ENCODE measurements at regions not wholly inside any gene's neighbourhood (a gene's known extent, or its start where the extent isn't known, plus 50 kb on each side); places are given as distances from the start of the nearest gene placed in this dataset.

- TF ChIP-seq CTCF (conservative IDR thresholded peaks at IDR 0.05), result no peak
- no peak for TF ChIP-seq EZH2 (IDR thresholded peaks at IDR 0.05; ENCODE audit: low read depth)
- no TSS peak for BruUV-seq (replicated peaks)
- POLR2A ChIA-PET (ENCODE audit: unreplicated experiment), result interaction anchor here (0.6 kb wide), 1 partner anchor 218 kb away, joined by 3 read pairs; no protein-coding TSS in a partner anchor
- CTCF ChIA-PET, result interaction anchor here (0.8 kb wide), 1 partner anchor 129 kb away, joined by 3 read pairs; no protein-coding TSS in a partner anchor
- peak in 1 of 2 experiments; percentile 48 for DNase-seq
- H3F3A ChIP-seq (ENCODE audit: insufficient read depth, low read depth), result peaks cover 30% of the 10 kb centered on the region
- H3K4me2 ChIP-seq, result peak overlapping the region; percentile 59
- H3K9me2 ChIP-seq (ENCODE audit: insufficient read depth), result no peaks in the 10 kb centered on the region
- intact Hi-C loops (cut with micrococcal nuclease; ENCODE audit: unreplicated experiment), result loop anchor here (5.0 kb wide), 2 partner anchors 134 to 216 kb away; partner anchors contain the start of gene SULF2
- H3K79me2 ChIP-seq (ENCODE audit: low read depth), result no peaks in the 10 kb centered on the region
- peaks cover 47% of the 10 kb centered on the region for H3K4me1 ChIP-seq (replicated peaks; ENCODE audit: insufficient read depth)
- peaks cover 17% of the 10 kb centered on the region for H3K9me3 ChIP-seq (ENCODE audit: insufficient read depth, low read depth)
- no peaks in the 10 kb centered on the region for H4K20me1 ChIP-seq (ENCODE audit: insufficient read depth)
- H2AFZ ChIP-seq, result no peak overlapping the region
- 0 out of 2 replicates have a peak, but pooled peaks cover 5% of the 10 kb centered on the region for H3K36me3 ChIP-seq (ENCODE audit: low read depth)
- H3K4me3 ChIP-seq, result no peak overlapping the region
- peak overlapping the region; percentile 88 for H3K27ac ChIP-seq
- H3K27me3 ChIP-seq (ENCODE audit: insufficient read depth, low read depth), result no peaks in the 10 kb centered on the region
Measured at GRCh38 chr20:47921408-47921807, 136.1 kb upstream of the SULF2 start.

- H3K27me3 ChIP-seq (ENCODE audit: insufficient read depth, low read depth), result no peaks in the 10 kb centered on the region
- H3K9me3 ChIP-seq (ENCODE audit: insufficient read depth, low read depth), result peaks cover 21% of the 10 kb centered on the region
- DNase-seq, result no peak
- no peak overlapping the region for H3K4me2 ChIP-seq
- peaks cover 24% of the 10 kb centered on the region for H3F3A ChIP-seq (ENCODE audit: insufficient read depth, low read depth)
- H3K4me3 ChIP-seq, result no peak overlapping the region
- no peaks in the 10 kb centered on the region for H3K9me2 ChIP-seq (ENCODE audit: insufficient read depth)
- POLR2A ChIA-PET (ENCODE audit: unreplicated experiment), result interaction anchor here (0.6 kb wide), 1 partner anchor 54 kb away, joined by 4 read pairs; no protein-coding TSS in a partner anchor
- CTCF ChIA-PET, result no interaction called here
- H3K36me3 ChIP-seq (ENCODE audit: low read depth), result 0 out of 2 replicates have a peak, but pooled peaks cover 5% of the 10 kb centered on the region
- intact Hi-C loops (cut with micrococcal nuclease; ENCODE audit: unreplicated experiment), result no loop called here
- H3K4me1 ChIP-seq (replicated peaks; ENCODE audit: insufficient read depth), result peaks cover 21% of the 10 kb centered on the region
- H3K79me2 ChIP-seq (ENCODE audit: low read depth), result no peaks in the 10 kb centered on the region
- peak overlapping the region; percentile 30 for H3K27ac ChIP-seq
- H2AFZ ChIP-seq, result no peak overlapping the region
- BruUV-seq (replicated peaks), result no TSS peak
- H4K20me1 ChIP-seq (ENCODE audit: insufficient read depth), result no peaks in the 10 kb centered on the region
- TF ChIP-seq CTCF (conservative IDR thresholded peaks at IDR 0.05), result no peak
- TF ChIP-seq EZH2 (IDR thresholded peaks at IDR 0.05; ENCODE audit: low read depth), result no peak
Measured at GRCh38 chr20:47917549-47918070, 132.3 kb upstream of the SULF2 start.

GRCh38 chr20:47915495-47915894 is 130.2 kb upstream of the SULF2 start:
- Histone ChIP-seq H3K4me2 (no peak overlapping the region), H3F3A (ENCODE audit: insufficient read depth, low read depth) (peaks cover 13% of the 10 kb centered on the region; the same call in 1 of the 2 replicates), H3K36me3 (ENCODE audit: low read depth) (0 out of 2 replicates have a peak, but pooled peaks cover 5% of the 10 kb centered on the region), H3K9me3 (ENCODE audit: insufficient read depth, low read depth) (peaks cover 21% of the 10 kb centered on the region), H3K4me1 (replicated peaks; ENCODE audit: insufficient read depth) (peaks cover 10% of the 10 kb centered on the region), H3K27ac (no peak overlapping the region), H3K9me2 (ENCODE audit: insufficient read depth) (no peaks in the 10 kb centered on the region), H3K79me2 (ENCODE audit: low read depth) (no peaks in the 10 kb centered on the region), H3K4me3 (no peak overlapping the region), H3K27me3 (ENCODE audit: insufficient read depth, low read depth) (no peaks in the 10 kb centered on the region), H4K20me1 (ENCODE audit: insufficient read depth) (no peaks in the 10 kb centered on the region), H2AFZ (no peak overlapping the region)
- intact Hi-C loops (cut with micrococcal nuclease; ENCODE audit: unreplicated experiment), result no loop called here
- ChIA-PET POLR2A (ENCODE audit: unreplicated experiment) (no interaction called here), CTCF (no interaction called here)
- no TSS peak for BruUV-seq (replicated peaks)
- no peak for DNase-seq
- TF ChIP-seq EZH2 (IDR thresholded peaks at IDR 0.05; ENCODE audit: low read depth), result no peak
- TF ChIP-seq CTCF (conservative IDR thresholded peaks at IDR 0.05), result no peak
